ENCODE measurements at regions not wholly inside any gene's neighbourhood (a gene's known extent, or its start where the extent isn't known, plus 50 kb on each side); places are given as distances from the start of the nearest gene placed in this dataset.
"Not testable (repeated sequence)": the region's sequence is repeated elsewhere in the genome, so short reads cannot be mapped to it uniquely, and the experiment has no call there.

GRCh38 chr5:19125956-19126713 is 861.9 kb downstream of the CDH18 start:
- TF ChIP-seq, protein P1, sequence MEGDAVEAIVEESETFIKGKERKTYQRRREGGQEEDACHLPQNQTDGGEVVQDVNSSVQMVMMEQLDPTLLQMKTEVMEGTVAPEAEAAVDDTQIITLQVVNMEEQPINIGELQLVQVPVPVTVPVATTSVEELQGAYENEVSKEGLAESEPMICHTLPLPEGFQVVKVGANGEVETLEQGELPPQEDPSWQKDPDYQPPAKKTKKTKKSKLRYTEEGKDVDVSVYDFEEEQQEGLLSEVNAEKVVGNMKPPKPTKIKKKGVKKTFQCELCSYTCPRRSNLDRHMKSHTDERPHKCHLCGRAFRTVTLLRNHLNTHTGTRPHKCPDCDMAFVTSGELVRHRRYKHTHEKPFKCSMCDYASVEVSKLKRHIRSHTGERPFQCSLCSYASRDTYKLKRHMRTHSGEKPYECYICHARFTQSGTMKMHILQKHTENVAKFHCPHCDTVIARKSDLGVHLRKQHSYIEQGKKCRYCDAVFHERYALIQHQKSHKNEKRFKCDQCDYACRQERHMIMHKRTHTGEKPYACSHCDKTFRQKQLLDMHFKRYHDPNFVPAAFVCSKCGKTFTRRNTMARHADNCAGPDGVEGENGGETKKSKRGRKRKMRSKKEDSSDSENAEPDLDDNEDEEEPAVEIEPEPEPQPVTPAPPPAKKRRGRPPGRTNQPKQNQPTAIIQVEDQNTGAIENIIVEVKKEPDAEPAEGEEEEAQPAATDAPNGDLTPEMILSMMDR (IDR thresholded peaks at IDR 0.05) = no peak
- DNase-seq (ENCODE audit: low spot score) (no peak), ATAC-seq (ENCODE audit: low FRiP score) (no peak)

- TF ChIP-seq, protein P1 (IDR thresholded peaks at IDR 0.05) = no peak
- ATAC-seq (ENCODE audit: low FRiP score) (no peak), DNase-seq (ENCODE audit: low spot score) (no peak)
Observed at GRCh38 chr5:19140276-19140675, 847.7 kb downstream of the CDH18 start.

DNA sequence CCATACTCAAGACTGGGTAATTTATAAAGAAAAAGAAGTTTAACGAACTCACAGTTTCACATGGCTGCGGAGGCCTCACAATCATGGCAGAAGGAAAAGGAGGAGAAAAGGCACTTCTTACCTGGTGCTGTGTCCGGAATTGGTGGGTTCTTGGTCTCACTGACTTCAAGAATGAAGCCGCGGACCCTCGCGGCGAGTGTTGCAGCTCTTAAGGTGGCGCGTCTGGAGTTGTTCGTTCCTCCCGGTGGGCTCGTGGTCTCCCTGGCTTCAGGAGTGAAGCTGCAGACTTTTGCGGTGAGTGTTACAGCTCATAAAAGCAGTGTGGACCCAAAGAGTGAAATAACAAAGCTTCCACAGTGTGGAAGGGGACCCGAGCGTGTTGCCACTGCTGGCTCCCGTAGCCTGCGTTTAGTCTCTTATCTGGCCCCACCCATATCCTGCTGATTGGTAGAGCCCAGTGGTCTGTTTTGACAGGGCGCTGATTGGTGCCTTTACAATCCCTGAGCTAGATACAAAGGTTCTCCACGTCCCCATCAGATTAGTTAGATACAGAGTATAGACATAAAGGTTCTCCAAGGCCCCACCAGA is 846.0 kb downstream of the CDH18 start:
- ATAC-seq (ENCODE audit: low FRiP score) = not testable (repeated sequence)

DNA sequence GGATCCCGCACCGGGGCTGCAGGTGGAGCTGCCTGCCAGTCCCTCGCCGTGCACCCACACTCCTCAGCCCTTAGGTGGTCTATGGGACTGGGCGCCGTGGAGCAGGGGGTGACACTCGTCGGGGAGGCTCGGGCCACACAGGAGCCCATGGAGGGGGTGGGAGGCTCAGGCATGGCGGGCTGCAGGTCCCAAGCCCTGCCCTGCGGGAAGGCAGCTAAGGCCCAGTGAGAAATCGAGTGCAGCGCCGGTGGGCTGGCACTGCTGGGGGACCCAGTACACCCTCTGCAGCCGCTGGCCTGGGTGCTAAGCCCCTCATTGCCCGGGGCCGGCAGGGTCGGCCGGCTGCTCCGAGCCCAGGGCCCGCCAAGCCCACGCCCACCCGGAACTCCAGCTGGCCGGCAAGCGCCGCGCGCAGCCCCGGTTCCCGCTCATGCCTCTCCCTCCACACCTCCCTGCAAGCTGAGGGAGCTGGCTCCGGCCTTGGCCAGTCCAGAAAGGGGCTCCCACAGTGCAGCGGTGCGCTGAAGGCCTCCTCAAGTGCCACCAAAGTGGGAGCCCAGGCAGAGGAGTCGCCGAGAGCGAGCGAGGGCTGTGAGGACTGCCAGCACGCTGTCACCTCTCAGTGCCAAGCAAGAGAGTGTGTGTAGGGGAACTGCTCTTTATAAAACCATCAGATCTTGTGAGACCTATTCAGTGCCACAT is 845.1 kb downstream of the CDH18 start:
- DNase-seq (ENCODE audit: low spot score); ATAC-seq (ENCODE audit: low FRiP score): not testable (repeated sequence)

More for the DNA sequence above, 846.0 kb downstream of the CDH18 start:
- DNase-seq (ENCODE audit: low spot score) = not testable (repeated sequence)

DNA sequence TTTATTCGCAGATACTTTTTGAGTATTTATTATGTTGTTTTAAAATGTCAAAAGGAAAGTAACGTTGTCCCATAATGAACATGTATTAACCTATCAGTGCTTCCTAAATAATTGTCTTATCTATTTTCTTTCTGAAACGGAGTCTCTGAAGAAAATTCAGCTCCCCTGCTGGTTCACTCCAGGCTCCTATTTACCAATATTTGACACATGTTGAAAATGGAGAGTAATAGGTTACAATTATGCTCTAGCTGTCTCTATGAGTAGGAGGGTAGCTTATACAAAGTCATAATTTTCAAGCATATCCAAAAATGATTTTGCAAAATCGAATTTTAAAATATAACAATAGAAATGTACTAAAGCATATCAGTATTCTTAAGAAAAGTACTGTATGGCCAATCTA is 844.1 kb downstream of the CDH18 start:
- ATAC-seq (ENCODE audit: low FRiP score) = no peak
- no peak for DNase-seq (ENCODE audit: low spot score)
- TF ChIP-seq, protein P1 (IDR thresholded peaks at IDR 0.05) = no peak

DNA sequence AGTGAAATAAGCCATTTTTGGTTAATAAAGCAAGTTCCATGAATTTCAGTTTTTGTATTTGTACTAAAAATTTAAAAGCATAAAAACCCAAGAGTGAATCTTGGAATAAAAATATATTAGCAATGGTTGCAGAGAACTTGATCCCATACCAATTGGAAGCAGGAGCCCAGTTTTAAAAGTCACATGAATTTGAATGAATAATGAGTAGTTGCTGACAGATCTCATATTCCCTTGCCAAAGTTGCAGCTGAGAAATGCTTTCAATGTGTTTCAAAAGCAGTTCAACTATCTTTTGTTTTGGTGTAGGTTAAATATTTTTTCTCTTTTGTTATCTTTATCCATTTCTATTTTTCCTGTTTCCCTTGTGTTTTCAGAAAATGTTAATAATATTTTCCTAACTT is 818.6 kb downstream of the CDH18 start:
- TF ChIP-seq, protein P1 (IDR thresholded peaks at IDR 0.05) = no peak
- no peak for DNase-seq (ENCODE audit: low spot score)
- ATAC-seq (ENCODE audit: low FRiP score) = no peak

- no peak for ATAC-seq (ENCODE audit: low FRiP score)
- DNase-seq (ENCODE audit: low spot score) = no peak
- TF ChIP-seq, protein P1 (IDR thresholded peaks at IDR 0.05) = no peak
Observed at GRCh38 chr5:19172926-19173470, 815.0 kb downstream of the CDH18 start.

Data from omental fat pad (tissue), 3 donors.